ENCODE measurements at regions not wholly inside any gene's neighbourhood (a gene's known extent, or its start where the extent isn't known, plus 50 kb on each side); places are given as distances from the start of the nearest gene placed in this dataset.

GRCh38 chrX:25968920-25969319, 169.2 kb upstream of the MAGEB18 start:
- DNase-seq, result peak; percentile 10
- intact Hi-C loops (cut with micrococcal nuclease), result no loop called here

DNA sequence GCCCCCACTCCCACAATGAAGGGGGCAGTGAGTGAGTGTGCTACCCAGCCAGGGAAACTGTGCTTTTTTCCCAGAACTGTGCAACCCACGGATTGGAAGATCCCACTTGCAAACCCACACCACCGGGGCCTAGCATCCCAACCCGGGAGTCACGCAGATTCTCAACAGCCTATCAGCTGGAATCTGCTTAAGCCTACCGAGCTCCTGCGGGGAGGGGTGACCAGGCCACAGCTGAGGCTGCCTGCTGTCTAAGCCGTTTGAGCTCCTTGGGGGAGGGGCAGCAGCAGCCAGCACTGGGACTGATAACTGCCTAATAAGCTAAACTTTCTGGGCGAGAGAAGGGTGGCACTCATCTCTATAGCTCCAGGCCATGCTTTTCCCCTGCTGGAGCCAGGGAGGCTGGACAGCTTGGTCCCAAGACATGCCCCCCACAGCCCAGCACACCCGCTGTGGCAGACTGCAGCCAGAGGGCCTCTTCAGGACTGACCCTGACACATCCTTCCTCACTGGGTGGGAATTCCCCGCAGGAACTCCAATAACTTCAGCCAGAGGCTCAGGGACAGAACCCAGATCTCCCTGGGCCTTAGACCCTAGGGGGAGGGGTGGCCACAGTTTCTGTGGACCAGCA, 161.3 kb upstream of the MAGEB18 start:
- intact Hi-C loops (cut with micrococcal nuclease), result no loop called here
- no peak for ATAC-seq
- no peak for DNase-seq

More at GRCh38 chrX:25968920-25969319, 169.2 kb upstream of the MAGEB18 start:
- no peak for ATAC-seq

GRCh38 chrX:25998687-25999086, 139.5 kb upstream of the MAGEB18 start:
- DNase-seq (no peak), ATAC-seq (no peak)
- intact Hi-C loops (cut with micrococcal nuclease), result no loop called here

GRCh38 chrX:26007462-26007861, 130.7 kb upstream of the MAGEB18 start:
- ATAC-seq (no peak), DNase-seq (no peak)
- intact Hi-C loops (cut with micrococcal nuclease), result no loop called here

- DNase-seq (no peak), ATAC-seq (no peak)
- intact Hi-C loops (cut with micrococcal nuclease), result no loop called here
Observed at GRCh38 chrX:26008042-26008441, 130.1 kb upstream of the MAGEB18 start.

DNA sequence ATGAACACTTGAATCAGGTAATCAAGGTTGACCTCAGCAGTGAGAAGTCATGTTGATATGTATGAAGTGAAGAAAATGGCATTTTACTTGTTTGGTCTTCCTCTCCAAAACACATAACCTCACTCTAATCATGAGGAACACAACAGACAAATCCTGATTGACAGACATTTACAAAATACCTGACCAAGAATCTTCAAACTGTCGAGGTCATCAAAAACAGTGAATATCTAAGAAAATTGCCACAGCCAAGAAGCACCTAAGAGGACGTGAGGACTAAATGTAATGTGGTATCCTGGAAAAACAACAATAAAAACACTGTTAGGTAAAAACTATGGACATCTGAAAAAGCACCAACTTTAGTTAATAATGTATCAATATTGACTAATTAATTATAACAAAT, 129.5 kb upstream of the MAGEB18 start:
- DNase-seq (no peak), ATAC-seq (no peak)
- intact Hi-C loops (cut with micrococcal nuclease), result no loop called here

DNA sequence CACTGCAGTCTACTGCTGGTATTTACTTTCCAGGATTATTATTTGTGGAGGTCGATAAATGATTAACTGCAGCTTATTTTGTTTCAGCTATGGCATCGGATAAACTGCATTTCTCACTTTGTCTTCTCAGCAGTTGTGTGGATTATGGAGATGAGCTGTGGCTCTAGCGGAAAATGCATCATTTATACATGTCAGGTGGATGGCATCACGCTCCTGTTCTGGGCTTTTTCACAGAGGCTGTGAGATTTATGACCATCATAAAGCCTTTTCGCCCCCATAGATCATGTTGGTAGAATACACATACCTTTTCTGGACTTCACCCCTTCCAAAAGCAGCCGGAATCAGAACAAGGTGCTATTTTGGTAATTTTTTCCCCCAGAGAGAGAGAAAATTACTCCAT, 118.8 kb upstream of the MAGEB18 start:
- intact Hi-C loops (cut with micrococcal nuclease), result no loop called here
- ATAC-seq, result no peak

DNA sequence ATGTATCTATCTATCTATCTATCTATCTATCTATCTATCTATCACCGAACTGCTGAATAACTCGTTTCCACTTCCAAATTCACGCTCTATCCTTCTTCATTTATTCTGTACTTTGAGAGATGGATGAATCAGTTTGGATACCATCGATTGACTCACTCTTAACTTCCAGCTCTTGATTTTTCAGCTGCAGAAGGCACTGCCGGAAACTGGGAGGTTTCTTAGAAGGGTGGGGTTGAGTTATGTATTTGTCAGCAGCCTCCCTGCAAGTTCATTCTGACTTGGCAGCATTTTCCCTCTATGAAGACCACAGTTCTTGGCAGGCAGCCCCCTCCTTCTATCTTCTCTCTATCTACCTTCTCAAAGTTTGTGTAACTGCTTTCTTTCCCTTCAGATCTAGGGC, 112.0 kb upstream of the MAGEB18 start:
- DNase-seq, result no peak
- intact Hi-C loops (cut with micrococcal nuclease), result no loop called here
- ATAC-seq, result no peak

More for the DNA sequence above, 118.8 kb upstream of the MAGEB18 start:
- no peak for DNase-seq

GRCh38 chrX:26032111-26032912, 105.8 kb upstream of the MAGEB18 start:
- no peak for DNase-seq
- intact Hi-C loops (cut with micrococcal nuclease), result no loop called here

DNA sequence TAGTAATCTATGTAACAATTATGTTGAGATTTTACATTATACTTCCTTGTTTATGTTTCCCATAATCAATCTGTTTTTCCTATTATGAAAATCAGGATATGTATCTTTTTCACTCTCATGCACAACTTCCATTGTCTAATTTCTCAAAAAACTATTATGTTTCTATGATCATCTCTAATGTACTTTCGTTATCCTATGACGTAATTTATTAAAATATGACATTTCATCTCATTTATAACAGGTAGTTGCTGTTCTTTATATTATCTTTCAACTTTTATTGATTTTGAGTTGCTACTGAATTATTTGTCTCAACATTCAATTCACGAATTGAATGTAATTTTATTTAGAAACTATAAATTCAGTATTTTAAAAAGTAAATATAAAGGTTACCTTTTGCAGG, 100.8 kb upstream of the MAGEB18 start:
- no peak for ATAC-seq
- intact Hi-C loops (cut with micrococcal nuclease), result no loop called here
- DNase-seq, result no peak

More at GRCh38 chrX:26032111-26032912, 105.8 kb upstream of the MAGEB18 start:
- ATAC-seq, result no peak

- intact Hi-C loops (cut with micrococcal nuclease), result no loop called here
- no peak for DNase-seq
- no peak for ATAC-seq
Observed at GRCh38 chrX:26050099-26050498, 88.0 kb upstream of the MAGEB18 start.

- DNase-seq (no peak), ATAC-seq (no peak)
- intact Hi-C loops (cut with micrococcal nuclease), result no loop called here
Observed at GRCh38 chrX:26070882-26071281, 67.3 kb upstream of the MAGEB18 start.

- ATAC-seq, result no peak
Observed at GRCh38 chrX:26071618-26072017, 66.5 kb upstream of the MAGEB18 start.

DNA sequence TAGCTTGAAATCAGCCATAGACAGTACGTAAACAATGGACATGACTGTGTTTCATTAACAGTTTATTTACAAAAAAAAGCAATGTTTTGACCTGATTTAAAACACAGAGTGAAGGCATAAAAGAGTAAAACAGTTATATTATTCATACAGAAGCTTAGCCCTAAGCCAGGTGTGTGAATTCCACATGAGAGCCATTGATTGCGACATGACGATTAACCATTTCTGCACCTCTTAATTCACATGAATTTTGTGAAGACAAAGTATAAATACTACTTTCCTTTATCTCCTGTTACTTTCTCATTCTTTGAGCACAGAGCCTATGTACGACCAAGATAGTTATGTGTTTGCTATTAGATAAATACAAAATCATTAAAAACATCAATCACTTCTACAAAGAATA, 55.0 kb upstream of the MAGEB18 start:
- intact Hi-C loops (cut with micrococcal nuclease), result no loop called here
- no peak for DNase-seq
- no peak for ATAC-seq

More at GRCh38 chrX:26071618-26072017, 66.5 kb upstream of the MAGEB18 start:
- no peak for DNase-seq
- intact Hi-C loops (cut with micrococcal nuclease), result no loop called here
